ENCODE measurements at regions not wholly inside any gene's neighbourhood (a gene's known extent, or its start where the extent isn't known, plus 50 kb on each side); places are given as distances from the start of the nearest gene placed in this dataset.
"Not testable (repeated sequence)": the region's sequence is repeated elsewhere in the genome, so short reads cannot be mapped to it uniquely, and the experiment has no call there.

DNA sequence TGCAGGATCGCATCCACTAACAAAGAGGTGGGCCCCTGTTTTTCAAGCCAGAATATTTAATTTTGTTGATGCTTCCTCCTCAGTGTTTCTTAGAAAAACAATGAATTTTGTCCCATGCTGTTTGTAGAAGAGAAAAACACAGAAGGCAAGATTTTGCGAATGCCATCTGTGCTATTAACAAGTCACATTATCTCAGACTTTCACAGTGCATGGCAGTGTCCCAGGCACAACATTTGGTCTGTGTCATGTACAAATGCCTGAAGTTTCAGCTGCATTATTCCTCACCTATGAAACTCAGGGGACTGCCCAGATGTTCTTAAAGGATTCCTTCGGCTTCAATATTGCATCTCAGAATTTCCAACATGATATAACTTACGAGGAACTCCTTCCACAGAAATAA lies 99.6 kb upstream of the ZC3H11B start:
- H3K4me3 ChIP-seq, result no peak overlapping the region
- DNase-seq (ENCODE audit: low spot score in 2 of 2), result no peak
- 90% methylated on average over 4 of the region's 4 CpGs for WGBS
- H3K36me3 ChIP-seq, result no peaks in the 10 kb centered on the region
- no peaks in the 10 kb centered on the region for H3K4me1 ChIP-seq
- H3K9me3 ChIP-seq, result no peaks in the 10 kb centered on the region
- TF ChIP-seq POLR2A (IDR thresholded peaks at IDR 0.05) (no peak), EP300 (IDR thresholded peaks at IDR 0.05) (no peak), POLR2AphosphoS5 (IDR thresholded peaks at IDR 0.05) (no peak)
- TF ChIP-seq, protein P1, sequence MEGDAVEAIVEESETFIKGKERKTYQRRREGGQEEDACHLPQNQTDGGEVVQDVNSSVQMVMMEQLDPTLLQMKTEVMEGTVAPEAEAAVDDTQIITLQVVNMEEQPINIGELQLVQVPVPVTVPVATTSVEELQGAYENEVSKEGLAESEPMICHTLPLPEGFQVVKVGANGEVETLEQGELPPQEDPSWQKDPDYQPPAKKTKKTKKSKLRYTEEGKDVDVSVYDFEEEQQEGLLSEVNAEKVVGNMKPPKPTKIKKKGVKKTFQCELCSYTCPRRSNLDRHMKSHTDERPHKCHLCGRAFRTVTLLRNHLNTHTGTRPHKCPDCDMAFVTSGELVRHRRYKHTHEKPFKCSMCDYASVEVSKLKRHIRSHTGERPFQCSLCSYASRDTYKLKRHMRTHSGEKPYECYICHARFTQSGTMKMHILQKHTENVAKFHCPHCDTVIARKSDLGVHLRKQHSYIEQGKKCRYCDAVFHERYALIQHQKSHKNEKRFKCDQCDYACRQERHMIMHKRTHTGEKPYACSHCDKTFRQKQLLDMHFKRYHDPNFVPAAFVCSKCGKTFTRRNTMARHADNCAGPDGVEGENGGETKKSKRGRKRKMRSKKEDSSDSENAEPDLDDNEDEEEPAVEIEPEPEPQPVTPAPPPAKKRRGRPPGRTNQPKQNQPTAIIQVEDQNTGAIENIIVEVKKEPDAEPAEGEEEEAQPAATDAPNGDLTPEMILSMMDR (IDR thresholded peaks at IDR 0.05), result no peak
- H3K27ac ChIP-seq, result no peak overlapping the region
- H3K27me3 ChIP-seq, result no peaks in the 10 kb centered on the region

DNA sequence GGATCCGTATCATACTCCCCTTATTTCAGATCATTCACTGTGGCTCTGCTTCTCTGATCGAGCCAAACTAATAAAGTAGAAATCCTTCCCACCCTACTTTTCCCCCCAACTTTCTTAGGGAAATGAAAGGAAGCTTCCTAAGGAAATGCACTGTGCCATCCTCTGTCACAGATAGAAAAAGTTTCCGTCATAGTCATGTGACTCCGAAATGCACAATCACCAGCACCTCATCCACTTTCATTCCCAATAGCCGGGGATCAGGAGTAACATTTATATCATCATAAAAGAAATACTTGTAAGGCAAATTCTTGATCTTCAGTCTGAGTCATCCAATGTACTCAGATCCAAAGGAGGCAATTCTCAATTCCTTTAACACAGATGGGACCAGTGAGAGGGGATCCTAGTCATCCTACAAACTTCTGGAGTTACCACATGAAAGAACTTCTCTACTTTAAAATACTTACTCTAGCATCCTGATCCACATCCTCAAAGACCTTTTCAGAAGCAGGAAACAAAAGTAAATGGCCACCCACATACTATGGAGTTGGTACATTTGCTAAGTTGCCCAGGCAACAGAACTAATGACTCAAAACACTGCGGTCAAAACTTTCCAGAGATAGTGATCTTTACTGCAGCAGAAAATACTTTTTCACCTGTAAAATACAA lies 97.8 kb upstream of the ZC3H11B start:
- DNase-seq (ENCODE audit: low spot score in 2 of 2), result no peak
- Histone ChIP-seq H3K27ac (no peak overlapping the region), H3K9me3 (no peaks in the 10 kb centered on the region), H3K27me3 (no peaks in the 10 kb centered on the region), H3K36me3 (no peaks in the 10 kb centered on the region), H3K4me3 (no peak overlapping the region), H3K4me1 (no peaks in the 10 kb centered on the region)
- no peak for TF ChIP-seq EP300 (IDR thresholded peaks at IDR 0.05)
- TF ChIP-seq, protein P1 (IDR thresholded peaks at IDR 0.05), result no peak
- TF ChIP-seq POLR2A (IDR thresholded peaks at IDR 0.05), result no peak
- TF ChIP-seq POLR2AphosphoS5 (IDR thresholded peaks at IDR 0.05), result no peak
- WGBS, result 79% methylated on average over 6 of the region's 6 CpGs

DNA sequence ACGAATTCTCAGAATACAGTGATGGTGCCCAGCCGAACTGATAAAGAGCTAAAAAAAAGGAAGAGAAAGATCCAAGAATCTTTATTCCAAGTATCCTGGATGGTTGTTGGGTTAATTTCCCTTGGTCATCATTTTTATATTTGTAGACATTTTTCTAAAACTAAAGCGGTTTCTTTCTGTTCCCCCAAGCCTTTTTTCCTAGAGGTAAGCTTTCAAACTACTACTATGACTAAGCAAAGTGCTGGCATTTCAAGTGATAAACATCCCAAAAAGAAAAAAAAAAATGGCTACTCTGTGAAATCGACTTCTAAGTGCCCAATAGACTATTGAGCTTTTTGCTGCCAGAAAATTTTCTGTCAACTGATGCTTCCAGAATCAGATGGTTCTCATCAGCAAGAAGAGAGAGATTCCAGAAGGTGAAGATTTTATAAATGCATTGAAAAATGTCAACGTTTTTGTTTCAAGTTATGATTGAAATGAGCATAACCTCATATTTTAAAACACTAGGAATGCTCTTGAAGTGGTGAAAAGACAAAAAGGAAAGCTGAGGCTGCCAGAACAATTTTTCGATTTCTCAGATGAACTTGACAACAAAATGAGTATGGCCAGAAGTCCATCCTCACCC lies 96.1 kb upstream of the ZC3H11B start:
- Histone ChIP-seq H3K9me3 (no peaks in the 10 kb centered on the region), H3K36me3 (no peaks in the 10 kb centered on the region), H3K4me1 (no peaks in the 10 kb centered on the region), H3K27ac (no peak overlapping the region), H3K4me3 (no peak overlapping the region), H3K27me3 (no peaks in the 10 kb centered on the region)
- TF ChIP-seq POLR2AphosphoS5 (IDR thresholded peaks at IDR 0.05) (no peak), POLR2A (IDR thresholded peaks at IDR 0.05) (no peak), EP300 (IDR thresholded peaks at IDR 0.05) (no peak)
- TF ChIP-seq, protein P1 (IDR thresholded peaks at IDR 0.05), result no peak
- 71% methylated on average over 6 of the region's 6 CpGs for WGBS
- no peak for DNase-seq (ENCODE audit: low spot score in 2 of 2)

DNA sequence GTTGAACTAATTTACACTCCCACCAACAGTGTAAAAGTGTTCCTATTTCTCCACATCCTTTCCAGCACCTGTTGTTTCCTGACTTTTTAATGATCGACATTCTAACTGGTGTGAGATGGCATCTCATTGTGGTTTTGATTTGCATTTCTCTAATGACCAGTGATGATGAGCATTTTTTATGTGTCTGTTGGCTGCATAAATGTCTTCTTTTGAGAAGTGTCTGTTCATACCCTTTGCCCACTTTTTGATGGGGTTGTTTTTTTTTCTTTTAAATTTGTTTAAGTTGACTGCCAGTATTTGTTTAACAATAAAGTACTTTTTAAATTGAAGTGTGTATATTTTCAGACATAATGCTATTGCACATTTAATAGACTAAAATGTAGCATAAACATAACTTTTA lies 95.0 kb upstream of the ZC3H11B start:
- not testable (repeated sequence) for H3K27me3 ChIP-seq; H3K4me3 ChIP-seq; H3K9me3 ChIP-seq; DNase-seq (ENCODE audit: low spot score in 2 of 2); H3K27ac ChIP-seq; H3K4me1 ChIP-seq; H3K36me3 ChIP-seq
- 93% methylated on average over 1 of the region's 1 CpG for WGBS

DNA sequence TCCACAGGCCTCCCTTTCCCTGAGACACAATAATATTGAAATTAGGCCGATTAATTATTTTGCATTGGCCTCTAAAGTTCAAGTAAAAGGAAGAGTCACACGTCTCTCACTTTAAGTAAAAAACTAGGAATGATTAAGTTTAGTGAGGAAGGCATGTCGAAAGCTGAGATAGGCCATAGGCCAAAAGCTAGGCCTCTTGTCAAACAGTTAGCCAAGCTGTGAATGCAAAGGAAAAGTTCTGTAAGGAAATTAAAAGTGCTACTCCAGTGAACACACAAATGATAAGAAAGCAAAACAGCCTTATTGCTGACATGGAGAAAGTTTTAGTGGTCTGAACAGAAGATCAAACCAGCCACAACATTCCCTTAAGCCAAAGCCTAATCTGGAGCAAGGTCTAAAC lies 91.4 kb upstream of the ZC3H11B start:
- not testable (repeated sequence) for H3K4me1 ChIP-seq; DNase-seq (ENCODE audit: low spot score in 2 of 2); H3K9me3 ChIP-seq; H3K36me3 ChIP-seq; H3K4me3 ChIP-seq; H3K27ac ChIP-seq; H3K27me3 ChIP-seq
- 81% methylated on average over 3 of the region's 3 CpGs for WGBS

DNA sequence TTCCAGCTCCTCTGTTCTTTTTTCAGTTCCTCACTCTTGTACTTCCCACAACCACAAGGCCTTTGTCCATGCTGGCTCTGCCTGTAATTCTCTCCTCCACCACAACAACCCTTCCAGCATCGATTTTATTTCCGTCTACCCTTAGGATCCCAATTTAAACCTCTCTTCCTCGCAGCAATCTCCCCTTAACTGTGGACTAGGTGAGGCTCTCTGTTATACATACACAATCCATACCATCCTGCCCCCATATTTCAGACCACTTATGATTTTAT lies 90.4 kb upstream of the ZC3H11B start:
- DNase-seq (ENCODE audit: low spot score in 2 of 2), result no peak
- no peak for TF ChIP-seq POLR2A (IDR thresholded peaks at IDR 0.05)
- no peak for TF ChIP-seq EP300 (IDR thresholded peaks at IDR 0.05)
- TF ChIP-seq, protein P1 (IDR thresholded peaks at IDR 0.05), result no peak
- TF ChIP-seq POLR2AphosphoS5 (IDR thresholded peaks at IDR 0.05), result no peak
- H3K9me3 ChIP-seq, result no peaks in the 10 kb centered on the region

More for the DNA sequence above, 90.4 kb upstream of the ZC3H11B start:
- 90% methylated on average over 3 of the region's 3 CpGs for WGBS
- Histone ChIP-seq H3K4me1 (no peaks in the 10 kb centered on the region), H3K27ac (no peak overlapping the region), H3K36me3 (no peaks in the 10 kb centered on the region), H3K4me3 (no peak overlapping the region), H3K27me3 (no peaks in the 10 kb centered on the region)
